Endothelial cell of umbilical vein (primary cell): ENCODE measurements at regions not wholly inside any gene's neighbourhood (a gene's known extent, or its start where the extent isn't known, plus 50 kb on each side); places are given as distances from the start of the nearest gene placed in this dataset.

Source experiments
- GATA2 ChIP-seq: IDR thresholded peaks from 2 replicates; pipeline ENCODE4 v1.7.0; 2011; ENCODE audit warnings: low read depth, mild to moderate bottlenecking, moderate library complexity, mixed read lengths, low read length; ENCODE audit not compliant: insufficient read length, insufficient read depth
- POLR2AphosphoS5 ChIP-seq: IDR thresholded peaks from 2 replicates; pipeline ENCODE4 v1.6.1; 2012; ENCODE audit warnings: low read depth, mild to moderate bottlenecking, control low read depth, low read length, moderate library complexity; ENCODE audit not compliant: insufficient read depth
- TF ChIP-seq, protein P1 (sequence below), 2 donors: IDR thresholded peaks; 1 replicate in 1 of 2; 2 replicates in 1 of 2; pipeline ENCODE4 v1.5.1; 2011; ENCODE audit warnings: low read length in 2 of 2, mild to moderate bottlenecking in 2 of 2, moderate library complexity in 2 of 2, control low read depth in 1 of 2, inconsistent platforms in 1 of 2, low read depth in 1 of 2; ENCODE audit not compliant: insufficient read depth in 1 of 2; ENCODE audit errors: extremely low read depth in 1 of 2
- TF ChIP-seq, protein P2 (sequence below): IDR thresholded peaks from 2 replicates; pipeline ENCODE4 v1.6.1; 2011; ENCODE audit not compliant: insufficient read depth, insufficient read length

DNA sequence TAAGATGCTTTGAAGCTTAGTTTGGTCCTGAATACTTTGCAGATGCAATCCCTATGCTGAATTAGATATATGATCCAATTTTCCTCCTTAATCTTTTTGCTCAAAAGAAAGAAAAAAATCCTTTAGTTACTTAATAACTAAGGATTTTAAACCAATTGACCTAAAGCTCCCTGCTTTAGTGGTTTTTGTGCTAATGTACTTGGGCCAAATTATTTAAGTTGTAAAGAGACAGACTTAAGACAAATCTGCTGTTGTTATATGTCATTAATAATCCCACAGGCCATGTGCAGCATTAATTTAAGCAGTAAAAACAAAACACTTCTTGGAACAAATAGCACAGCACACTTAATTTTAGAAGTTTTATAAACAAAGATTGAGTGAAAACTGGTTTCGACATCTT lies 776.1 kb upstream of the SEMA6D start:
- TF ChIP-seq, protein P1, sequence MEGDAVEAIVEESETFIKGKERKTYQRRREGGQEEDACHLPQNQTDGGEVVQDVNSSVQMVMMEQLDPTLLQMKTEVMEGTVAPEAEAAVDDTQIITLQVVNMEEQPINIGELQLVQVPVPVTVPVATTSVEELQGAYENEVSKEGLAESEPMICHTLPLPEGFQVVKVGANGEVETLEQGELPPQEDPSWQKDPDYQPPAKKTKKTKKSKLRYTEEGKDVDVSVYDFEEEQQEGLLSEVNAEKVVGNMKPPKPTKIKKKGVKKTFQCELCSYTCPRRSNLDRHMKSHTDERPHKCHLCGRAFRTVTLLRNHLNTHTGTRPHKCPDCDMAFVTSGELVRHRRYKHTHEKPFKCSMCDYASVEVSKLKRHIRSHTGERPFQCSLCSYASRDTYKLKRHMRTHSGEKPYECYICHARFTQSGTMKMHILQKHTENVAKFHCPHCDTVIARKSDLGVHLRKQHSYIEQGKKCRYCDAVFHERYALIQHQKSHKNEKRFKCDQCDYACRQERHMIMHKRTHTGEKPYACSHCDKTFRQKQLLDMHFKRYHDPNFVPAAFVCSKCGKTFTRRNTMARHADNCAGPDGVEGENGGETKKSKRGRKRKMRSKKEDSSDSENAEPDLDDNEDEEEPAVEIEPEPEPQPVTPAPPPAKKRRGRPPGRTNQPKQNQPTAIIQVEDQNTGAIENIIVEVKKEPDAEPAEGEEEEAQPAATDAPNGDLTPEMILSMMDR (IDR thresholded peaks at IDR 0.05; ENCODE audit: extremely low read depth in 1 of 2, insufficient read depth in 1 of 2, low read depth in 1 of 2, low read length in 2 of 2), result no peak
- TF ChIP-seq POLR2AphosphoS5 (no peak), GATA2 (no peak)
- TF ChIP-seq, protein P2, sequence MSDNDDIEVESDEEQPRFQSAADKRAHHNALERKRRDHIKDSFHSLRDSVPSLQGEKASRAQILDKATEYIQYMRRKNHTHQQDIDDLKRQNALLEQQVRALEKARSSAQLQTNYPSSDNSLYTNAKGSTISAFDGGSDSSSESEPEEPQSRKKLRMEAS, result no peak
